ENCODE measurements at regions not wholly inside any gene's neighbourhood (a gene's known extent, or its start where the extent isn't known, plus 50 kb on each side); places are given as distances from the start of the nearest gene placed in this dataset.
"Not testable (repeated sequence)": the region's sequence is repeated elsewhere in the genome, so short reads cannot be mapped to it uniquely, and the experiment has no call there.

DNA sequence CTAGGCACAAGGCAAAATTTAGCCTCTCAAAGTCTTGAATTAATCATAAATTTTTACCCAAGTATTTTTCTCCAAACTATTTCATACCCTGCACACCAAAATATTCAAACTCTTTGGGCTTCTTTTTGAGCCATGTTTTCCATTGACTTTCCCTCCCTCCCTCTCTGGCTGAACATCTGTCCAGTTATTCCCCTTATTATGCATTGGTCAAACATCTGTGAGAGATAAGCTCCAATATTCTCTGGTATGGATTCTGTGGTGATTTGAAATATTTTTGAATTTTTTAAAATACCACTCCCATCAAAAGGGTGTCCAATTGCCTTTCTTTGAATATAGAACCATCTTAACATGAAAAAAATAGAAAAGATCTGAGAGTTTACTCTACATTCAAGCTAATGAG lies 244.2 kb downstream of the RFPL4B start:
- DNase-seq, result no peak

DNA sequence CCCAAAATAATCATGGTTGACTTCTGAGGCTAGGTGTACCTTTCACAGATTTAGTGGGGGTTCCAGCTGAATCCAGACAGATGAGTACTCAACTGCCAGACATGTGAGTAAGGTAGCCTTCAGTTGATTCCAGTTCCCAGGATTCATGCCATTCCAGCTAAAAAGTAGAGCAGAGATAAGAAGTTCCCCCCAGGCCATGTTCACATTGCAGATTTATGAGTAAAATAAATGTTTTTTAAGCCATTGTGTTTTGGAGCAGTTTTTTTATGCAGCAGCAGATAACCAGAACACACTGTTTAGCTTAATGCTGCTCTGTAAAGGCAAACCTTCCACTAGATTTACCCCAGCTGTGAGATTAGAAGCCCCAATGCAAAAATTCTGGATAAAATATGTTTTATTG lies 245.0 kb downstream of the RFPL4B start:
- DNase-seq, result no peak

DNA sequence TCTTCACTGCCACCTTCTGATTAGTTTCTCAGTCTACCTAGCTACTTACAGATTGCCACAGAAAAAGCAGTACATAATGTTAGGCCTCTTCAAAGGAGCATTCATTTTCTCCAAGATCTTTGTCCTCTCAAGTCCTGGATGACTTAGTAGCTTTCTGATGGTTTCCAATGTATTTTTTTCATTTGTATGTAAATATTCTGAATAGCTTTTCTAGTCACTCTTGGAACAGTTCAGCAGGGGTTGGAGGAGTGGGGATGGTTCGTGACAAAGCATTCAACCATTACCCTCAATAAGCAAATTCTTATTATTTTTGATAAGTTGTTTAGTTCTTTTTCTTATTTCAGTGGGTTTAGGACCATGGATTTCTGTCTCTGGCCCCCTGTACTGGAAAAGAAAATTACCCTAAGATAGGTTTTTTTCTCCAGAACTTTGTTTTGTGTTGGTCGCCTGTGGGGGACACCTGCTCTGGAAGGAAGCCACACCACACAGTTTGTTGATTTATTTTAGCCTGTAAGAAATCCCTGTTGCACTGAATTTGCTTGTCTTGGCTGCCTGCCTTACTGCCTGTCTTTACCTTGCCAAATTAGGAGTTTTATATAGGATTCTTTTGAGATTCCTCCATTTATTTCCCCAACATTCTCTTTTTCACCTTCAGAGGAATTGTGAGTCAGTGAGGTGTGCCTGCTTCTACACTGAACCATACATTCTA lies 247.9 kb downstream of the RFPL4B start:
- DNase-seq, result no peak

GRCh38 chr6:112595841-112596240 lies 248.7 kb downstream of the RFPL4B start:
- DNase-seq, result no peak

DNA sequence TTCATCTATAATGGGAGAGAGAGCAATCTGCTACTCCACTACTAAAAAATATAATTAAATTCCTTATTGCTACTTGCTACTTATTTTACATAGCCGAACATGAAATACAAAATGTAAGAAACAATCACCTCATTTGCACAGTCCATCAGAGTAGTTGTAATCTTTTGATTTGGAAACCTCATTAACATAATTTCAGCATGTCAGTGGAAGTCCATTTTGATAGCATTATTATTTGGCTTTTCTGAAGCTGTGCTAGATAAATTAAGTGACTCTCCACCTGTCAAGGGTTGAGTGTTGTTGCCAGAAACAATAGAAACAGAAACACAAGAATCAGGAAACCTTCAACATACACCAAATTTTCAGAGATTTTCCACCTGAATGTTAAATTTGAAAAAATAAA lies 250.0 kb downstream of the RFPL4B start:
- no peak for DNase-seq

DNA sequence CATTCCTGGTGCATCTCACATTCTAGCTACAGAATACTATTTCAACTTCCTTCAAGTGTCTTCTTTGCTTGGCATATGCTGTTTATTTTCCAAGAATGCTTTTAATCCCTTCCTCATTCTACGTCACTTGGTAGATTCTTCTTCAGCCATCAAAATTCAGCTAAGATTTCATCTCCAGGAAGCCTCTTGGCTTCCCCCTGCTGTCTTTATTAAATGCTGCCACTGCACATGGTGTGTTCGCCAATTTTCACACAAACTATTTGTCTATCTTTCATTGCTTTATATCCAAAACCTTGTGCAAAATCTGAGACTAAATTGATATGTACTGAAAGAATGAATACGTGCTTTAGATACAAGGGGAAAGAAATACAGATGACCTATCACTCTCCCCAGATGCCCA lies 253.0 kb downstream of the RFPL4B start:
- DNase-seq, result no peak

- no peak for DNase-seq
Observed at GRCh38 chr6:112603726-112604125, 256.6 kb downstream of the RFPL4B start.

- no peak for DNase-seq
Observed at GRCh38 chr6:112606656-112607435, 259.7 kb downstream of the RFPL4B start.

DNA sequence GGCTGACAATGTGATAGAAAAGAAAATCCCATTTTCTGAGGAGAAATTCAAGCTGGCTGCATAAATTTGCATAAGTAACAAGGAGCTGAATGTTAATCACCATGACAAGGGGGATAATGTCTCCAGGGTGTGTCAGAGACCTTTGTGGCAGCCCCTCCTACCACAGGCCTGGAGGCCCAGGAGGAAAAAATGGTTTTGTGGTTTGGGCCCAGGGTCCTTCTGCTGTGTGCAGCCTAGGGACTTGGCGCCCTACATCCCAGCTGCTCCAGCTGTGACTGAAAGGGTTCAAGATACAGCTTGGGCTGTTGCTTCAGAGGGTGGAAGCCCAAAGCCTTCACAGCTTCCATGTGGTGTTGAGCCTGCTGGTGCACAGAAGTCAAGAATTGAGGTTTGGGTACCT lies 261.8 kb downstream of the RFPL4B start:
- not testable (repeated sequence) for DNase-seq

DNA sequence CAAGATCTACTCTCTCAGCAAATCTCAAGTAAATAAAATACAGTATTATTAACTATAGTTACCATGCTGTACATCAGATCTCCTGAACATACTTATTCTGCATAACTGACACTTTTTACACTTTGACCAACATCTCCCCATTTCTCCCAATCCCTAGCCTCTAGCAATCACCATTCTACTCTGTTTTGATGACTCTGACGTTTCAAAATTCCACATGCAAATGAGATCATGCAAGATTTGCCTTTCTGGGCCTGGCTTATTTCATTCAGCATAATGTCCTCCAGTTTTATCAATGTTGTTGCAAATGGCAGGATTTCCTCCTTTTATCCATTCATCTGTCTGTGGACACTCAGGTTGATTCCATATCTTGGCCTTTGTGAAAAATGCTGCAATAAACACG lies 266.3 kb downstream of the RFPL4B start:
- no peak for DNase-seq

DNA sequence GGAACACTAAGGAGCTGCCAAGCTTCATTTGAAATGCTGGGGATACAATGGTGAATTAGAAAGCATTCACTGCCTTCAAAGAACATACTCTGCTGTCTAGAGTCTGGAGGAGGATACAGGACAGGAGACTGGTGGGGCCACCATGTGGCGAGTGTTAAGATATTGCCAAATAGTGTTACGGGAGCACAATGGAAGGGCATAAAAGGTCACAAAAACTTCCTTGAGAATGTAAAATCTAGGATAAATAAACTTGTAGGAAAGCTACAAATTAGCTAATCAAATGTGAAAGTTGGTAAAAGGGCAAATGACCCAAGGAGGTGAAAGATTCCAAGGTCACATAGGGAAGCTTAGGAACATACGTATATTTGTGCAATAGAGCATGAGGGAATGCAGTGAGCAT lies 271.7 kb downstream of the RFPL4B start:
- no peak for DNase-seq

- no peak for DNase-seq
Observed at GRCh38 chr6:112620812-112621569, 273.9 kb downstream of the RFPL4B start.

GRCh38 chr6:112622036-112622435 lies 274.9 kb downstream of the RFPL4B start:
- DNase-seq, result no peak

DNA sequence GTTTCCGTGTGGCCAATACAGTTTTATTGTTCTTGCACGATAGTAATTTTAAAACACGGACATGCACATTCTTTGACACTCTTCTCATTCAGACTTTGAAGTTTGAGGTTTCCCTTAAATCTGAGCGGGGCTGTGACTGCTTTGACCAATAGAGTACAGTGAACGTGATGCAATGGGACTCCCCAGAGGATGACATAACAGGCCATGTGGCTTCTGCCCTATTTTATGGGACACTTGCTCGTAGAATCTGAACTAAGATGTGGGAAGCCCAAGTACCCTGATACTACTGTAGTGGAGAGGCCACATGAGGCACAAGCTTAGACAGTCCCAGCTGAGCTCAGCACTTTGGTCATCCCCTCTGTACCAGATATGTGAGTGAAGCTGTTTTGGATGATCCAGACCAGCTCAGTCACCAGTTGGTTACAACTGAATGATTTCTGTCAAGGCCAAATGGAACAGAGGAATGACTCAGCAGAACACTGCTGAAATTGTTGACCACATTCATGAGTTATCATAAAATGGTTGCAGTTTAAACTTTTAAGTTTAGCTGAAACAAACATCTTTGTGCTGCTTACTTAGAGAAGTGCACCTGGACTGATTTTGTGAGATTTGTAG lies 279.4 kb downstream of the RFPL4B start:
- DNase-seq, result no peak

DNA sequence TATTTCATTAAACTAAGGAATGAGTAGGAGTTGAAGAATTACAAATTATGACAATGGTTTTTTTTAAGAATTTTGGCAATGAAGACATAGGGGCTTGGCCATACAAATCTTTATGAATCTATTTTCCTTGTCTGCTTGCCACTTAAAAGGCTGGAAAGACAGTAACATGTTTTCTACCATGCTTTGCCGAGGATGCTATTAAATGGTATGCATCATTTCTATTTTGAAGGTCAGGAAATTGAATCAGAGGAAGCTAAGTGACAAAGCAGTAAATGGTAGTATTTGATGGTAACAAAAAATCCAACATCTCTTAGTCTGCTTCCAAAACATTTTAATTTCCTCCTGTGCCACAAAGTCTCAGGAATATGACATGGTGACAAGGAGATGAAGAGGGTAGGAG lies 287.2 kb downstream of the RFPL4B start:
- no peak for DNase-seq

DNA sequence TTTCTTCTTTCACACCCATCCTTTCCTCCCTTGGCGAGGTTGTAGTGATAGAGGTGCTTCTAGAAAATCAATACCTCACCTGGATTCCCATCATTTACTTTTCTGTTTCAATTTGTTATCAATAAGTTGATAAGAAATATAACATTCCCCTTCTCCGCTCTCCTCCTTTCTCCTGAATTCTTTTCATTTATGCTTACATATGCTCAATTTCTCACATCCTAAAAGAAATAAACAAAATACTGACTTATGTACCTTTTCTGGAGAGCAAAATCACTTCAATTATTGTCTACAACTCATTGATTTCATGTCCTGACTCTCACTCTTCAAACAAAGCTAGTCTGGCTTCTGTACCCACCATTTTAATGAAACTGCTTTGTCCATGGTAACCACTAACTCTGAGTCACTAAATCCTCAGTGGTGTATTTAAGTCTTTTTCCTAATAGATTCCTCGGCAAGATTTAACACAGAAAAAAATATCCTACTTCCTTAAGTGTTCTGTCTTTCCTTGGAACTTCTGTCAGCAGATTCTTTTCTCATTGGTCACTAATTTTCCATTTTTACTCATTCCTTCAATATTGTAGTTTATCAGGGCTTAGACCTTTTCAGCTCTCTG lies 289.6 kb downstream of the RFPL4B start:
- DNase-seq, result no peak

- no peak for DNase-seq
Observed at GRCh38 chr6:112639391-112639831, 292.3 kb downstream of the RFPL4B start.

- DNase-seq, result no peak
Observed at GRCh38 chr6:112640891-112641290, 293.8 kb downstream of the RFPL4B start.

DNA sequence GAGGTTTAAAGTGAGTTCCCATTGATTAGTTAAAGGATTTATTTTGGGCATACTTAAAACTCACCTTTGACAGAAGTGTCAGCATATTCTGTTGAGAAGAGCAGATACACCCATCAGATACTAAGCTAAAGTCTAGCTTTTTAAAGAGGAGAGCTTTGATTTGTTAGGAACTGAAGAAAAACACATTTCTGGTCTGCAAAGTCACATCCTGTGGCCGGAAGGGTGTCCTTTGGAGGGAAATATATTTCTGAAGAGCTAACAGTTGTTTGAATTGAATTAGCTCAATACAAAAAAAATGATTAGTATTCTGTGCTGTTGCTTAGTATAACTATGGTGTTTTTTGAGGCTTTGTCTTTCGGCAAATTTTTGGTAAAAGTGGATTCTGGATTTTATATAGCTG lies 302.7 kb downstream of the RFPL4B start:
- DNase-seq, result no peak

- no peak for DNase-seq
Observed at GRCh38 chr6:112651239-112651638, 304.1 kb downstream of the RFPL4B start.

DNA sequence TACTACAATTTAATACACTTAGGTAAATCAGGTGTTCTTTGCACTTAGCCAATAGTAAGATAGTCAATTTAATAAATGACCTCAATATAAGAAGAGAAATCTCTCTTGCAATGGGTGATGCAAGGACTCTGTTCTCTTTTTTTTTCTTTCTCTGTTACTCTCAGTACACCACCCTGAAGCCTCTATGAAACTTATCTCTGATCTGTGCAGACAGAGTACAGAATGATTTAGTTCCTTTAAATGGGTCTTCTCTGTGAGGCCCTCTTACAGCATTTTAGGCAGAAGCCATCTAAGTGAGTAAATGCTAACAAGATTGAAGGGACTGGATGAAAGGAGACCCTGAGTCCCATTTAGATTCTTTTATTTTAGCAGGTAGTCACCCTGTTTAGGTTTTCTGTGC lies 312.8 kb downstream of the RFPL4B start:
- DNase-seq, result no peak

- DNase-seq, result no peak
Observed at GRCh38 chr6:112660626-112661025, 313.5 kb downstream of the RFPL4B start.

GRCh38 chr6:112663698-112664097 lies 316.6 kb downstream of the RFPL4B start:
- DNase-seq, result no peak

Measured in inflammatory macrophage (primary cell).